Natural killer cell (primary cell): ENCODE measurements at regions not wholly inside any gene's neighbourhood (a gene's known extent, or its start where the extent isn't known, plus 50 kb on each side); places are given as distances from the start of the nearest gene placed in this dataset.
"Not testable (repeated sequence)": the region's sequence is repeated elsewhere in the genome, so short reads cannot be mapped to it uniquely, and the experiment has no call there.

Source experiments
- ATAC-seq, 3 donors: fragments of 150-1000 bp in 2 of 3; fragments of 200-7000 bp in 1 of 3; cut with Tn5 transposase; 1 replicate in 1 of 3; 2 replicates in 2 of 3; pipeline ENCODE4 v1.10.0; 2021; ENCODE audit warnings: mild to moderate bottlenecking in 2 of 3, moderate library complexity in 2 of 3
- DNase-seq, 2 donors: peaks; one replicate each; pipeline versions ENCODE4 v3.0.0 to v3.0.0-alpha.2; 2013 to 2021; ENCODE audit warnings: mixed read lengths in 1 of 2
- H3K27ac ChIP-seq: one replicate; pipeline ENCODE4 v1.5.1; 2013; ENCODE audit warnings: mild to moderate bottlenecking, low read length
- H3K27me3 ChIP-seq: one replicate; pipeline ENCODE4 v1.6.1; 2013; ENCODE audit warnings: low read length; ENCODE audit not compliant: control insufficient read depth, insufficient read depth
- H3K36me3 ChIP-seq: one replicate; pipeline ENCODE4 v1.6.1; 2013; ENCODE audit warnings: low read length; ENCODE audit not compliant: control insufficient read depth, insufficient read depth
- H3K4me1 ChIP-seq: one replicate; pipeline ENCODE4 v1.6.1; 2013; ENCODE audit warnings: low read length; ENCODE audit not compliant: control insufficient read depth, insufficient read depth
- H3K4me3 ChIP-seq: one replicate; pipeline ENCODE4 v1.5.1; 2013; ENCODE audit warnings: low read length
- H3K9me3 ChIP-seq: one replicate; pipeline ENCODE4 v1.6.1; 2013; ENCODE audit warnings: low read length; ENCODE audit not compliant: control insufficient read depth, insufficient read depth
- H3K27ac Mint-ChIP-seq, 2 donors: one replicate each; pipeline ENCODE4 v1.8.0; 2022; ENCODE audit warnings: mild to moderate bottlenecking in 2 of 2, mixed read lengths in 2 of 2, moderate library complexity in 1 of 2
- H3K27me3 Mint-ChIP-seq, 2 donors: one replicate each; pipeline ENCODE4 v1.8.0; 2022; ENCODE audit warnings: low read depth in 2 of 2, mixed read lengths in 2 of 2
- H3K36me3 Mint-ChIP-seq: one replicate; pipeline ENCODE4 v1.8.0; 2022; ENCODE audit warnings: mixed read lengths
- H3K4me1 Mint-ChIP-seq, 2 donors: one replicate each; pipeline ENCODE4 v1.8.0; 2022; ENCODE audit warnings: mixed read lengths in 2 of 2
- H3K4me3 Mint-ChIP-seq: one replicate; pipeline ENCODE4 v1.8.0; 2022; ENCODE audit warnings: mild to moderate bottlenecking, moderate library complexity, mixed read lengths
- H3K9me3 Mint-ChIP-seq, 2 donors: one replicate each; pipeline ENCODE4 v1.8.0; 2022; ENCODE audit warnings: mixed read lengths in 2 of 2
- WGBS: methylation state at CpG from one replicate; pipeline ENCODE4 v1.1.7; 2013; ENCODE audit warnings: missing lambda C conversion rate; ENCODE audit not compliant: insufficient coverage; 5-methylcytosine and 5-hydroxymethylcytosine counted together
- intact Hi-C: fragments of 100-400 bp; cut with micrococcal nuclease; formaldehyde crosslinking; loops from one replicate; pipeline ENCODE4 v1.14.2; 2022
- TF ChIP-seq, protein P1 (sequence below): fragments of 200-600 bp; IDR thresholded peaks from one replicate; pipeline ENCODE4 v1.8.0; 2022; ENCODE audit warnings: antibody characterized with exemption

DNA sequence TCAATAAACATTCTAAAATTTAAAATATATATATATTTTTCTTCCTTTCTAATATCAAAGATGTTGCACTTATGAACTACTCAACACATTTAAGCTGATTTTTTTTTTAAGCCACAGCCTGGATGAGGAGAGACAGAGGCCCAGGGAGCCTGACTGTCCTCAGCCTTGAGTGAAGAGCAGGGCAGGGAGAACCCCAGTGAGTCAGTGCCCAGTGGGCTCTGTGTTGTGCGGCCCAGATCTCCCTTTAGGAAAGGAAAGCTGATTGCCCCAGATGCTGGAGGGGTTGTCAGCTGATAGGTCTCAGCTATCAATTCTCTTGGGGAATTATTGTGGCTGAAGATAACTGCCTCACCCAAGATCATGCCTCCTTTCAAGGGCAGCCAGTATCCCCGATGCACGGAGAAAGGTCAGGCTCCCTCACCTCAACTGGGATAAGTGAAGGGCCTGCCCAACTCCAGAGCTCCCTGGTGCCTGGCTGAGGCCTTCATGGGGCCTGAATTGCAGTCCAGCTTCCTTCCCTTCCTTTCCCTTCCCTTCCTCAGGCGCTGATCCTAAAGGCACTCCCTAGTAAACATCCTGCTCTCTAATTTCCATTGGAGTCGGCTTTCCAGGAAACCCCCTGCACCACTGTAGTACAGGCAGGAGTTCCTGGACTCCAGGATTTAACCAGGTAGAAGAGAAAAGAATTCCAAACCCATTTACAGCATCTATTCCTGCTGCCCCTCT lies 106.9 kb upstream of the ATL2 start:
- WGBS, result 83% methylated on average over 5 of the region's 5 CpGs
- Mint-ChIP-seq H3K27ac (no peak overlapping the region), H3K4me1 (no peaks in the 10 kb centered on the region), H3K27me3 (peaks cover 0 to 7% of the 10 kb centered on the region in 2 donors), H3K36me3 (no peaks in the 10 kb centered on the region), H3K9me3 (peaks cover 0 to 5% of the 10 kb centered on the region in 2 donors), H3K4me3 (no peak overlapping the region)
- no peak overlapping the region for H3K4me3 ChIP-seq
- no peaks in the 10 kb centered on the region for H3K27me3 ChIP-seq
- H3K36me3 ChIP-seq, result no peaks in the 10 kb centered on the region
- intact Hi-C loops, result no loop called here
- ATAC-seq (no peak), DNase-seq (no peak)
- peaks cover 13% of the 10 kb centered on the region for H3K9me3 ChIP-seq
- TF ChIP-seq, protein P1, sequence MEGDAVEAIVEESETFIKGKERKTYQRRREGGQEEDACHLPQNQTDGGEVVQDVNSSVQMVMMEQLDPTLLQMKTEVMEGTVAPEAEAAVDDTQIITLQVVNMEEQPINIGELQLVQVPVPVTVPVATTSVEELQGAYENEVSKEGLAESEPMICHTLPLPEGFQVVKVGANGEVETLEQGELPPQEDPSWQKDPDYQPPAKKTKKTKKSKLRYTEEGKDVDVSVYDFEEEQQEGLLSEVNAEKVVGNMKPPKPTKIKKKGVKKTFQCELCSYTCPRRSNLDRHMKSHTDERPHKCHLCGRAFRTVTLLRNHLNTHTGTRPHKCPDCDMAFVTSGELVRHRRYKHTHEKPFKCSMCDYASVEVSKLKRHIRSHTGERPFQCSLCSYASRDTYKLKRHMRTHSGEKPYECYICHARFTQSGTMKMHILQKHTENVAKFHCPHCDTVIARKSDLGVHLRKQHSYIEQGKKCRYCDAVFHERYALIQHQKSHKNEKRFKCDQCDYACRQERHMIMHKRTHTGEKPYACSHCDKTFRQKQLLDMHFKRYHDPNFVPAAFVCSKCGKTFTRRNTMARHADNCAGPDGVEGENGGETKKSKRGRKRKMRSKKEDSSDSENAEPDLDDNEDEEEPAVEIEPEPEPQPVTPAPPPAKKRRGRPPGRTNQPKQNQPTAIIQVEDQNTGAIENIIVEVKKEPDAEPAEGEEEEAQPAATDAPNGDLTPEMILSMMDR, result no peak
- H3K27ac ChIP-seq, result no peak overlapping the region
- no peaks in the 10 kb centered on the region for H3K4me1 ChIP-seq

DNA sequence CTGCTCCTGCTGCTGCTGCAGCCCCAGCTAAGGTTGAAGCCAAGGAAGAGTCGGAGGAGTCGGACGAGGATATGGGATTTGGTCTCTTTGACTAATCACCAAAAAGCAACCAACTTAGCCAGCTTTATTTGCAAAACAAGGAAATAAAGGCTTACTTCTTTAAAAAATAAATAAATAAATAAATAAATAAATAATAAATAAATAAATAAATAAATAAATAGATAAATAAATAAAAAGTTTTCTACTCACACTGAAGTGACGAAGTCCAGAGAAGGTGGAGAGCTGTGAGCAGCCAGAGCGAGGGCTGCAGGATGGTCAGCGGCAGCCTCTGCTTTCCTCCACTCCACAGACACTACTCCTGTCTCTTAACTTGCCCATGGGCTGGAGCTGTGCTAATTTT lies 105.6 kb upstream of the ATL2 start:
- H3K9me3 ChIP-seq, result peaks cover 13% of the 10 kb centered on the region
- H3K36me3 ChIP-seq, H3K4me1 Mint-ChIP-seq, H3K4me1 ChIP-seq, ATAC-seq, intact Hi-C loops, DNase-seq, H3K27ac ChIP-seq, H3K27me3 Mint-ChIP-seq, H3K9me3 Mint-ChIP-seq, H3K36me3 Mint-ChIP-seq, H3K27me3 ChIP-seq, H3K4me3 ChIP-seq, H3K4me3 Mint-ChIP-seq, H3K27ac Mint-ChIP-seq: not testable (repeated sequence)
- 93% methylated on average over 3 of the region's 6 CpGs for WGBS

DNA sequence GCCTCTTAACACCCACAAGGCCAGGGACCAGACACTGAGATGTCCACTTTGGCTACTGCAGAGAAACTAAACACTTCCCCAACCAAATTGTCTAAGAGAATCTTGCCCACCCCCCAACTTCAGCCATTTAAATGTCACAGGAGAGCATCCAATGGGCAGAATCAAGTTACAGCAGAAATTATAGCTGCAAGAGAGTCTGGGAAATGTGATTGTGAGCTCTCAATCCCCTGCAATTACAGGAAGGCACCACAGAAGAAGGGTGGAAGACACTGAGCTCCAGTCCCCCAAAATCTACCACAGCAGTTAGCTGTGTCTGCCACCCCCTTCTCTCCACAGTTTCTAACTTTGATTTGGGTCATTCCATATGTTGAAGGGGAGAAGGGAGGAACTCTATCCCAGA lies 103.5 kb upstream of the ATL2 start:
- Histone ChIP-seq H3K9me3 (peaks cover 13% of the 10 kb centered on the region), H3K36me3 (no peaks in the 10 kb centered on the region), H3K27ac (no peak overlapping the region), H3K27me3 (no peaks in the 10 kb centered on the region), H3K4me1 (no peaks in the 10 kb centered on the region), H3K4me3 (no peak overlapping the region)
- ATAC-seq (no peak), DNase-seq (no peak)
- H3K4me3 Mint-ChIP-seq, result no peak overlapping the region
- peaks cover 7% of the 10 kb centered on the region in 2 donors for H3K27me3 Mint-ChIP-seq
- intact Hi-C loops, result no loop called here
- H3K9me3 Mint-ChIP-seq, result peaks cover 0 to 5% of the 10 kb centered on the region in 2 donors
- no peak overlapping the region for H3K27ac Mint-ChIP-seq
- H3K36me3 Mint-ChIP-seq, result no peaks in the 10 kb centered on the region
- TF ChIP-seq, protein P1, result no peak
- H3K4me1 Mint-ChIP-seq, result no peaks in the 10 kb centered on the region

DNA sequence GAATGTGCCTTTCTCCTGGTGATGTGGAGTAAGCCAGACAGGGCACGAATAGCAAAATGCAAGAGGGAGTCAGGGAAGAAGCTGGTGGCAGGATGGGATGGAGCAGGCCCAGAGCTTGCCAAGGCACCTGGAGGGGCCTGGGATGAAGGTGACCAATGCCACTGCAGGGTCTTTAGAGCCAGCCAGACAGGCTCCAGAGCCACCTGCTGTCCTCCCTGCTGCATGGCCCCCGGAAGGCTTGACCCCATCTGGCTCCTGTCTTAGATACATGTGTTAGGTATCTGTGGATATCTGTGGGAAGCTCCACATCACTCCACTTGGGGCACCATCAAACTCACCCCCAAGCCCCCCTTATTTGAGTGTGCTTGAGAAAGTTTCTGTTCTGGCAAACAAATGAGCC lies 99.9 kb upstream of the ATL2 start:
- H3K4me3 ChIP-seq, result no peak overlapping the region
- ATAC-seq, result no peak
- H3K27ac ChIP-seq, result no peak overlapping the region
- Mint-ChIP-seq H3K4me3 (no peak overlapping the region), H3K9me3 (peaks cover 0 to 5% of the 10 kb centered on the region in 2 donors), H3K27ac (no peak overlapping the region), H3K4me1 (no peaks in the 10 kb centered on the region), H3K27me3 (peaks cover 13 to 17% of the 10 kb centered on the region in 2 donors), H3K36me3 (no peaks in the 10 kb centered on the region)
- intact Hi-C loops, result no loop called here
- WGBS, result 89% methylated on average over 2 of the region's 2 CpGs
- no peak for DNase-seq
- peaks cover 13% of the 10 kb centered on the region for H3K9me3 ChIP-seq
- no peaks in the 10 kb centered on the region for H3K4me1 ChIP-seq
- no peaks in the 10 kb centered on the region for H3K36me3 ChIP-seq
- no peaks in the 10 kb centered on the region for H3K27me3 ChIP-seq
- TF ChIP-seq, protein P1, result no peak
